GM19240 (cell line): ENCODE measurements at regions not wholly inside any gene's neighbourhood (a gene's known extent, or its start where the extent isn't known, plus 50 kb on each side); places are given as distances from the start of the nearest gene placed in this dataset.
"Not testable (repeated sequence)": the region's sequence is repeated elsewhere in the genome, so short reads cannot be mapped to it uniquely, and the experiment has no call there.

Experiments
- DNase-seq: peaks from one replicate; pipeline ENCODE4 v3.0.0; 2011; ENCODE audit warnings: low spot score; ENCODE audit not compliant: insufficient read length

DNA sequence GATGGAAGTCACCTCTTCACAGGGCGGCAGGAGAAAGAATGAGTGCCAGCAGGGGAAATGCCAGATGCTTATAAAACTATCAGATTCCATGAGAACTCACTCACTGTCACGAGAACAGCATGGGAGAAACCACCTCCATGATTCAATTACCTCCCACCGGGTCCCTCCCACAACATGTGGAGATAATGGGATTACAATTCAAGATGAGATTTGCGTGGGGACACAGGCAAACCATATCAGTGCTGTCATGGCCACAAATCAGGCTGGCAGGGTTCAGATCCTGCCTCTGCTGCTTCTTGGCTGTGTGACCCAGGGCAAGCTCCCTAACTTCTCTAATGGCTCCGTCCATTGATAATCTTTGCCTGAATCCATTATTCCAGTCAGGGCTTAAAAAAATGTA lies 389.5 kb downstream of the NPHP4 start:
- DNase-seq: not testable (repeated sequence)

DNA sequence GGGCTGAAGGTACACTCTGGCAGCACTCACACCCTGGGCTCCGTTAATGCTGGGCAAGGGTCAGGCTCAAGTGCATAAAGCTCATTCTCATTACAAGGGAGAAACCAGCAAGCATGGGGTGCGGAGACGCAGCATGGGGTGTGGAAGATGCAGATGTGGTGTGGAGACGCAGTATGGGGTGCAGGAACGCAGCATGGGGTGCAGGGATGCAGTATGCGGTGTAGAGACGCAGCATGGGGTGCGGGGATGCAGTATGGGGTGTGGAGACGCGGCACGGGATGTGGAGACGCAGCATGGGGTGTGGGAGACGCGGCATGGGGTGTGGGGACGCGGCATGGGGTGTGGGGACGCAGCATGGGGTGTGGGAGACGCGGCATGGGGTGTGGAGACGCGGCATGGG lies 390.7 kb downstream of the NPHP4 start:
- no peak for DNase-seq

DNA sequence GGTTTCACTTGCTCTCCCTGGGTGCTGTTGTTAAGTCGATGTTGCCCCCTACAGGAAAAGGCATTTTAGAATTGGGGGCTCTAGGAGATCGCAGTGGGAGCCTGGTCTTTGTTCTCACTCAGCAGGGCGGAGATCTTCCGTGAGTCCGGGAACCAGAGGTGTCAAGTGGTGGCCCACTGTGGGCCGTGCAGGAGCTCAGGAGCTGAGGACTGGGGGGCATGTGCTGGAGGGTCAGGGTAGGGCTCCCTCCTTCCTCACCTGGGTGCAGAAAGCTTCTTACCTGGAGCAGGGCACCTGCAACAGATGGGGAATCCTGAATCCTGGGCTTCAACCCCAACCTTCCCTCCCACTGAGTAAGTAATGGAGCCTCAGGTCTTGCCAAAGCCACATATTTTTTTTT lies 392.7 kb downstream of the NPHP4 start:
- DNase-seq: no peak

DNA sequence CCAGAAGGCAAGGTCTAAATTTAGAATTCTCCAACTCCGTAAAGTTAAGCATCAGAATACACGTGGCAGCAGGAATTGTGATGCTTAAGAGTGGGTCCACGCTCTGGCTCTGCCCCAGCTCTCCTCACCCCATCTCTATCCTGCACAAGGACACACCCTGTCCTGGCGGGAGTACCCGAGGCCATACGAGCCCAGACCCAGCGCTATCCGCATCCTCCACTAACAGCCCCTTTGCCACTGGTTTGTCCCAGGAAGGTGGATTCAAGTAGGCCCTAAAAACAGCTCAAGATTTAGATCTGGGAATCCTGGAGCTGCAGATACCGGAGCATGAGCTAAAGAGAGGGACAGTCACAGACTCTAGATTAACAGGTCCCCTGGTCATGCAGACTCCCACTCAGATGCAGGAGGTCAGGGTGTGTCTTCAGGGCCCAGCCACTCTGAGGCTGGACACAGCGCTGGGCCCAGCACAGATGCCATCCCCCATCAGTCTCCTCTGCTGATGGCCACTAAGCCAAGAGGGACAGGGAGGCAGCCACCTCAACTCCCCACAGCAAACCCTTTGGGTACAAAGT lies 393.3 kb downstream of the NPHP4 start:
- DNase-seq: no peak

DNA sequence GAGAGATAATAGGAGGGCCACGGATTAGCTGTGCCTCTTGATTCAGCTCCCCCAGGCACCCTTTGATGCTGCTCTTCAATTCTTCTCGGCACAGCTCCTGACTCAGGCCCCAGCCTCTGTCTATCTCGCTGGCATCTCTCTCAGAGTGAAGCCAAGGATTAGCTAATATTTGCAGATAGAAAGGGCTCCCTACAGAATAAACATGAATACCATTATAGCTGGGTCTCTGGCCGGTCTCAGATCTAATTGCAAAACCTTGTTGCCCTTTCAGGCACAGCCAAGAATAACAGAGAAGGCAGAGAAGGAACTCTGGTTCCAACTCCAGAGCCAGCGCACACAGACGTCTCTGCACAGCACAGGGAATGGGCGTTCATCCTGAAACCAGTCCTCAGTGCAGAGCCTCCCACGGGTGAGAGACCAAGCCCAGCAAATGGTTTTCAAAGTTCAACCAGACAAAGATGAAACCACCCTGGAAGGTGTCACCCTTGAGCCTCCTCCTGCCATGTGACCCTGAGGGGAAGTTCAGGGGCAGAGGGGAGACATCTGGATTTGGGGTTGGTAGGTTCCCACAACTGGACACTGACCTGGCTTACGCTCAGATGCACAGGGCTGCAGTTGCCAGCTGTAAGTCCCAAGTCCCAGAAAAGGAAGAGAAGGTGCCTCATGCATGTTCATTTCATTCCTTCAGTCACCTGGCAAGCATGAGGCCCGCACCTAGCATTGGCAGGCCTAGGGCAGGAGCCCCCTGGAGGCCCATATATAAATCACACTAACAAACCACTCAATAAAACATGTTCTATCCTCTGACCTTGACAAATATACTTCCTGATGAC lies 394.0 kb downstream of the NPHP4 start:
- DNase-seq: no peak

DNA sequence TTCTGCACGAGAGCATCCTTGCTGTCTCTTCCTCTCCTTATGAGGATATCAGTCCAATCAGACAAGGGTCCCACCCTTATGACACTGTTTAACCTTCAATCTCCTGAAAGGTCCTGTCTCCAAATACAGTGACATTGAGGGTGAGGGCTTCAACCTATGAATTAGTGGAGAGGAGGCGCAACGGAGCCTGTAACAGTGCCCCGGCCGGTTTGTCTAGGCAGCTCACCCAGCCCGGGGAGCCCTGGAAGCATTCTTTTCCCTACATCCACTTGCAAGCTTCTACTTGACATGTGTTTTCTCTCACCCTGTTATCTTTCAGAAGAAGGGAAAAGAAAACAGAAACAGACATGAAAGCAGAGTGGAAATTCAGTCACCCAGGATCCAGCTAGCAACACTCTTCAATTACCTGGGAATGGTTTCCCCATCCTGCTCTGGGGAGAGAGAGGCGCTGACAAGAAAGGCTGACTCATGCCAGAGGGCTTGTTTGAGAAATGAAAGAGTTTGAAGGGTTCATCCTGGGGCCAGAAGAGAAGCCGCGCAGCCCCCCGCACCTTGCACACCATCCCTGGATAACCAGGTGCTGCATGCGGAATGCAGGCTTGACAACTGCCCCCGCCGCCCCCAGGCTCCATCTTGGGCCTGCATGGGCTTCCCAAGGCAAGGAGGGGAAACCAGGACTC lies 394.9 kb downstream of the NPHP4 start:
- no peak for DNase-seq

DNA sequence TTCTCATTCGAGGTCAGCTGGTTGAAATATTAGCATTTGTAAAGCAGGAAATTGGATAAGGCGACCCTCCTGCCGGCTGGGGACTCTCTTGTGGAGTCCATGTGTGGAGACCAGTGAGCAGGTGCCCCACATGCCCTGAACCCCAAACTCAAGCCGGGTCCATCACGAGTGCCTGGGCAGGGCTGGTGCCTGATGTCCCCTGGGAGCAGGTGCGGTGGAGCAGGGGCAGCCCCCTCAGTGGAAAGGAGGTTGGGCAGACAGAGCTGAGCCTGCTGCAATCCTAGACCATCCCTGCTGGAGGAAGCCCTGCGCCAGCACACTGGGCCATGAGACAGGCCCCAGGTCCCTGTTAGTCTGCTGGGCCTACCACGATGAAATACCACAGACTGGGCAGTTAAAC lies 395.6 kb downstream of the NPHP4 start:
- no peak for DNase-seq

DNA sequence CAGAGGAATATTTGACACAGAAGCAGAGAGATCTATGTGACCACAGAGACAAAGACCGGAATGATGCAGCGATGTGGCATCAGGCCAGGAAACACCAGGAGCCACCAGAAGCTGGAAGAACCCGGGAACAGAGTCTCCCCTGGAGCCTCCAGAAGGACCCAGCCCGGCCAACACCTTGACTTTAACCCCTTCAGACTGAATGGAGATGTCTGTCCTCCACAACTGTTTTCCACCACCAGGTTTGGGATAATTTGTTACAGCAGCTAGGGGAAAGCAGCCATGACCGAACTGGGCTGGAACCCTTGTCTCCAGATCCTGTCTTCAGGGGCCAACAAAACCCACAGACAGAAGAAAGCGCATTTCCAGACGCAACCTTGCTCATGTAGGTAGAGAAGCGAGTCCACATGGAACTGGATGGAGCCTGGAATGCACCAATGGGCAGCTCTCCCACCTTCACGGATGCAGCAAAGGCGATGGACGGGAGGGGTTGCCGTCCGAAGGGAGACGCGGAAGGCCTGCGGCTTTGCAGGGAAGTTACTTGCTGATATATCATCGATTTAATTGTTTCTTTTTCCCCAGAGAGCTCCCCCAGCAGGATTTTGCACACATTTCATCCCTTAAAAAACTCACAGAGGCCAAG lies 396.6 kb downstream of the NPHP4 start:
- no peak for DNase-seq

DNA sequence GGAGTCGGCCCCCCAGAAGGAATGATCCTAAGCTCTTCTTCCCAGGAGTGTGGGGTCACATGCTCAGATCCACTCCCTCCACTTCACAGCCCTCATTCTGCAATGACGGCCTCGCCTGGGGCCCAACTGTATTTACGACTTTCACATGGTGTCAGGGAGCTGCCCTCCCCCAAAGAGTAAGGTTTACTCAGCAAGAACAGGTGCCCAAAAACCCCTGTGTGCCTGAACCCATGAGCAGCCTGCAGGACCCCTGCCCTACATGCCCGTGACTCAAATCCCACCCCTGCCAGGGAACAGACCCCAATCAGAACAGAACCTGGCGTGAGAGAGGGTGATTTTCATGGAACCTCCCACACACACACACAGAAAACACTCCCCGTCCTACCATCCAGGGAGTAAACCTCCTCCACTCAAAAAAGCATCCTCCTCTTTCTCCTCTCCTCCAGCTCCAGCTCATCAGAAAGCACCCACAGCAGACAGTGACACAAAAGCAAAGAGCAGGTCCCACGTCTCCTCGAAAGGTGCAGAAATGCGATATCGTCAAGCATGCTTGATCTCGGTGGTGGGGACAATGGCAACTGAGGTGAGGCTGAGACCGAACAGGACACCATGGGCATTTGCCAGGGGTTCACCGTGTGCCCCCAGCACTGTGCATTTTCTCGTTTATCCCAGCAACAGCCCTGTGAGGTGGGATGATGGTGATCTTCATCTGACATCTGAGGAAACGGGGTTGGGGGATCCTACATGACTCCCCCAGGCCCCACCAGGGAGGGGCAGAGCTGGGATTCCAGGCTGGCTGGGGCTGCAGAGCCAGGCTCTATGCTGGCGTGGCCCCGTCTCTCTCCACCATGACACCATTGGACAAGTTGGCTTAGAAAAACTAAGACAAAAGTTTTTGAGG lies 397.9 kb downstream of the NPHP4 start:
- no peak for DNase-seq

DNA sequence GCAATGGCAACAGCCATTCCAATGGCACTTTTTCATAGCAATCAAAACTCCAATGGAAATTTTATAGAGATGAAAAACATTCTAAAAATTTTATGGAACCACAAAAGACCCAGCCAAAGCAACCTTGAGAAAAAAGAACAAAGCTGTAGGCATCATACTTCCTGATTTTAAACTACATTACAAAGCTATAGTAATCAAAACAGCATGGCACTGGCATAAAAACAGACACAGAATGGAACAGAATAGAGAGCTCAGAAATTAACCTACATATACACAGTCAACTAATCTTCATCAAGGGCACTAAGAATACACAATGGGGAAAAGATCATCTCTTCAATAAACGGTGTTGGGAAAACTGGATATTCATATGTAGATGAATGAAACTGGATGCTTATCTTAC lies 401.5 kb downstream of the NPHP4 start:
- DNase-seq: no peak

DNA sequence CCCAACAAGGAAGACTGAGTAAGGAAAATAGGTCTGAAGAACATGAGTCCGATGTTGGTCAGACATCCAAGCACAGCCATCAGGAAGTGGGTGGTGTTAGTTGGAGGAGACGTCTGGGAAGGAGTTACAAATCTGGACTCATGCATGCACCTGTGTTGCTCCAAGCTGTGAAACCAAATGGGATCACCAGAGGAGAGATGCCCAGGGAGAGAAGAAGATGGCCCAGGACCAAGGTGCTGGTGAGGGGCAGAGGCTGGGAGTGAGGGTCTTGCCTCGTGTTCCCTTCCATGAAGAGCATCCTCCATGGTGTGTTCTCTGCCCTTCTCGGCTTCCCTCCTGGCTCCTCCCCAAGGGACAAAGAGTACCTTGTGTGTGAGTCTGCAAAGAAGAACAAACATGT lies 405.6 kb downstream of the NPHP4 start:
- DNase-seq: no peak

DNA sequence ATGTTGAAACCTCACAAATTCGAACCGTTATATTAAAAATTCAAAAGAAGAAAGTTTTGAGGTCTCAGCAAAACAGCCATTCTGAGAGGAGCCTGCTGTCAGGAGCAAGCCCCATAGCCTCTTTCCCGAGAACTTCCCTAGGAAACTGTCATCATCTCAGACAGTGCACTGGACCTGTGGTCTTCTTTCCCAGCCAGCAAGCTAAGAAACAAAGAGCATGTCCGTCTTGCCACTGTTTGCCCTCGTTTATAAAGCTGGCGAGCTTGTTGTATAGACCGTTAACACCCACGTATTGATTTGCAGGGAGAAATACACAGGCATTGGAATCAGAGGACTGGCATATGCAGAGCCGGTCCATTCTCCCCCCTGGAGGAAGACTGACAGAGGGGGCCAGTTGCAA lies 407.0 kb downstream of the NPHP4 start:
- DNase-seq: no peak

DNA sequence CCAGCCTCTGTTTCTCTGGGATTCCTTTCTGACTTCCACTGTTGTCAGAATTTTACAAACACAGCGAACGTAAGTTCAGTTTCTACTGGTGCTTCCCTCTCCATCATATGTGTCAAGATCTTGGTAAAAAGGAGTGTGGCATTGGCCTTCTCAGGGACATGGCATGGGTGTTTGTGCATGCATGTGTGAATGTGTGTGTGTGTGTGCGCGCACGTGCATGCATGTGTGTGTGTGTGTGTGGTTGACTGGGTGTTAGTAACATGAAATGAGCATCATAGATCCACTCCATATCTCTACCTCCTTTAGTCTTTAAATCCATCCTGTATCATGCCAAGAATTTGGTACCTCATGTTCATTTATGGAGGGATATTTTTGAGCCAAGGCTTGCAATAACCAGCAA lies 411.3 kb downstream of the NPHP4 start:
- no peak for DNase-seq

DNA sequence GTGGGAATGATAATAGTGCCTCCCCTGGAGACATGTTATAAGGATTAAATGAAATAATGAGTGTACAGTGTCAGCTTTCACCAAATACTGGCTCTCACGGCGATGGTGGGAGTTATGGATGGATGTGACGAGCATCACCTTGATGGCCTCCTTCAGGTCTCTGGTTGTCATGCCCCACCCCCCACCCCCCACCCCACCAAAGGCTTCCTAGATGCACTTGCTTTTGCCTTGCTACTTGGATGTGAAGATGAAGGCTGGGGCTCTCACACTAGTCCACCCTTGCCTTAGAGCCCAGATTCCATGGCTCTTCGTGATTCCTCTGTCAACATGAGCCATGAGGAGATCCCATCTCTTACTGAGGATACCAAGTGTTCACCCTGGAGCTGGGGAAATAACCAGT lies 412.3 kb downstream of the NPHP4 start:
- DNase-seq: no peak

DNA sequence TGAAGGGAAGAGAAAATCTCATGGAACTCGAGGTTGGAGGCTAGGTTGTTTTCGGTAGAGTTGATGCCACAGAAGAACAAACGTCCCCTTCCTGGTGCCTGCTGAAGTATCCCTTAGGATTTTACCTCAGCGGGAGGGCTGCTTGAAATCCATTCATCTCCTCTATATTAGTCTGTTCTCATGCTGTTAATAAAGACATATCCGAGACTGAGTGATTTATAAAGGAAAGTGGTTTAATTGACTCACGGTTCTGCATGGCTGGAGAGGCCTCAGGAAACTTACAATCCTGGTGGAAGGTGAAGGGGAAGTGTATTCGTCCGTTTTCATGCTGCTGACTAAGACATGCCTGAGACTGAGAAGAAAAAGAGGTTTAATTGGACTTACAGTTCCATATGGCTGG lies 413.5 kb downstream of the NPHP4 start:
- DNase-seq: no peak

DNA sequence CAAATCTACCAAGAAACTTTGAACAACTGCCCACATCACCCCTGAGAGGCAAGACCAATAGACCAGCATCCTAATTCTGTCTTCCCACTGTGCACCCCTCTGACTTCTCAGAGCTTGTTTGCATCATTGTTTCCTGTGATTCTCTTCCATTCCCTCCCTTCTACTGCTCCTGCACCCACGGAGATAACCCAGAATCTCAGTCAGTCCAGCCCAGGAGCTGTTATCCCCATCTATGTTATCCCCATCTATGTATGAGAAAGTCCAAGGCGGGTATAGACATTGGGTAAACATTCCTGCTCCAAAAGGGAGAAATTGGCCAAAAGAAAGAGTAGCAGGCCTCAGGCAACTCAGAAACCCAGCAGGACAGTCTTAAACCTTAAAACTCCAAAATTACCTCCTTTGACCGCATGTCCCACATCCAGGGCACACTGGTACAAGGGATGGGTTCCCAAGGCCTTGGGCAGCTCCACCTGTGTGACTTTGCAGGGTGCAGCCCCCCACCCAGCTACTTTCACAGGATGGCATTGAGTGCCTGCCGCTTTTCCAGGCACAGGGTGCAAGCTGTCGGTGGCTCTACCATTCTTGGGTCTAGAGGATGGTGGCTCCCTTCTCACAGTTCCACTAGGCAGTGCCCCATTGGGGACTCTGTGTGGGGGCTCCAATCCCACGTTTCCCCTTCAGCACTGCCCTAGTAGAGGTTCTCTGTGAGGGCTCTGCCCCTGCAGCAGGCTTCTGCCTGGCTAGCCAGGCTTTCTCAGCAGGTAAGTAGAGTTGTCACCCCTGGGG lies 414.8 kb downstream of the NPHP4 start:
- DNase-seq: no peak

DNA sequence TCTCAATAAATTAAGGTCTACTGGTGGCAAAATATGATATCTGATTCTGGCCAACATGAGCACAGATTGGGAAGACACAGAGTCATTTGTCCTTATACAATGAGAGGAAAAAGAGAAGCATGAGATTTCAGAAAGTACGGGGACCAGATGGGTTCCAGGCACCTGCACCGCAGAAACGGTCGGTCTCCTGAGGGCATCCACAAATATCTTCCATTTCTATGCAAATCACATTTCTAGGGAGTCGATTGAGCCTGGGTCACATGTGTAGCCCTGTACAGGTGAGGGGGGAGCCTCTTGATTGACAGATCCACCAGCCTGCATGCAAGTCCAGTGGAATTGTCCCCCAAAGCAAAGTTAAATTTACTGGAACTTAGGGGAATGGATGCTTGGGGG lies 415.6 kb downstream of the NPHP4 start:
- DNase-seq: no peak

DNA sequence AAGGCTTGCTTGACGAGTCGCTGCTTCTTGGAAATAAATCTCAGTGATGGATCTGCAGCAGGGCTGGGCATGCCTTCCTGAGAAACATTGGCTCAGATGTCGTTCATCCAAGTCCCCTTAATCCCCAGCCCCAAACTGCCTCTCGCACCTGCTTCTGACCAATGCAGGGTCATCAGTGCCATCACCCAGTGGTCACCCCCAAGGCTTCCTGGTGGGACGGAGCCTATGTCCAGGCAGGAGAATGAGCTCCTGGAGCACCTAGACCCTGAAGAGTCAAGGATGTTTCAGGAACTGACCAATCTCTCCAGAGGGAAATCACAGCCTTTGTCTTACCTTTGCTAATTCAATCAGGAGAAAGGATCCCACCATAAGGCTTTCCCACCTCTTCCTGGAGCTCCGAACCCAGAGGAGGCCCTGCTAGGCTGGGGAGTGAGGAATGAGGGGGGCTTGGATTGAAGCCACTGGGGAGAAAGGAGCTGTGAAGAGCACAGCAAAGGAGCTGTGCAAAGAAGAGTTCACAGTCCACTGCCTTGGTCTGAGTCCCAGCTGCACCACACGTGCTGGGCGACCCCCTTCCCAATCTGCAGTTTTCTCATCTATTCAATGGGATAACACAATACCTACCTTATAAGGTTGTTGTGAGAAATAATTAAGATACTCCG lies 416.1 kb downstream of the NPHP4 start:
- no peak for DNase-seq

DNA sequence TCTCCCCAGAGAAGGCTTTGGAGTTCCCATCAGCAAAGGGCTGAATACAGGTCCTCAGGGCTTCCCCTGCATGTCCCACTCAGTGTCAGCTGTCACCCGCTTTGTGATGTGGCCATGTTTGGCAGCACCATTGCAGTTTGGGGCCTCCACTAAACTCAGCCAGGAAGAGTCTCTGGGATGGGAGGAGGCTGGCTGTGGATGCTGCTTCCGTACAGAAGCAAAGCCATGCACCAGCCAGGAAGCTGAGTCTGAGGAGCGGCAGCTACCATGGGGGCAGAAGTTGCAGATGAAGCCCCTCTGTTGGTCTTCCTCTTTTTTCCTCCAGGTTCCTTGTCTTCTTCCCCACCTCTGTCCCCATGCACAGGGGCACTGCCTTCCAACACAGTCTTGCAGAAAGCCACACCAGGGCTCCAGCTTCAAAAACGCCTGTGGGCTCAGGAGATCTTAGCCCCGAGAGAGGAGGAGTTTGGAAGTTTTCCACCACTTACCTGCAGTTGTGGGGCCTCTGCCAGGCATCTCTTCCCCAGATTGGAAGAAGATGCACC lies 416.8 kb downstream of the NPHP4 start:
- no peak for DNase-seq

DNA sequence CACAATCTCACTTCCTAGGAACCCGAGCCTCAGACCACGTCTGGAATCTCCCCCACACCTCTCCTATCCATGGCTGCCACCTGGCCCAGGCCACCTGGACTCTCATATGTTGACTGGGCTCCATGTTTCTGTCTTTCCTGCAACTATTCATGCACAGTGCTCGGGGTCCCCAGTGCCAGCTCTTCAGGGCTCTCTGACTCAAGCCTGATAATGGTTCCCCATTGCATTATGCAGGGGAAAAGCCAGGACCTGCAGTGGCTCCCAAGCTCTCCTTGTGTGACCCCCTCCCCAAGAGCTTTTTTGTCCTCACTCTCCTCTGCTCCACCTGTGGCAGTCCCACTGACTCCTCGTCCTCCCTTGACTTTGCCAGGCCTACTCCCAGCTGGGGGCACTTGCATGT lies 417.6 kb downstream of the NPHP4 start:
- no peak for DNase-seq
